Activated CD8-positive, alpha-beta memory T cell treated with anti-CD3 and anti-CD28 coated beads for 48 hours (primary cell): ENCODE measurements at regions not wholly inside any gene's neighbourhood (a gene's known extent, or its start where the extent isn't known, plus 50 kb on each side); places are given as distances from the start of the nearest gene placed in this dataset.
"Not testable (repeated sequence)": the region's sequence is repeated elsewhere in the genome, so short reads cannot be mapped to it uniquely, and the experiment has no call there.

Experiments
- DNase-seq, 3 experiments: peaks; one replicate each; pipeline ENCODE4 v3.0.0-alpha.2; 2020; ENCODE audit warnings: low read depth in 2 of 3, low spot score in 2 of 3

DNA sequence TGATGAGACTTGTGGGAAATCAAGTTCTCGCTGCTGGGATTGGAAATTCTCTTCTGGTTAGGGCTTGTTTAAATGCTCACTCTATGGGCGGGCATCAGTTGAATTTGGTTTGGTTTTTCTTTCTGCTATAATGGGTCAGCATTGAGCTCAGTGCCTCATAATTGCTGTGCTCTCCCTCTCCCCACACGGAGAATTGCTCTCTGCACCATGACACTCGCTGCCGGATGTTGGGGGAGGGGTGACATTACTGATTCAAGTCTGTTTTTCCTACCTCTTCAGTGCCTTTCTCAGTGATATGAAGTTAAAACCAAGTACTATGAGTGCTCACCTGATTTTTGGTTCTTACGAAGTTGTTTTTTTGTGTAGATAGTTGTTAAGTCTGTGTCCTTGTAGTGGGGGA is 599.6 kb downstream of the EPM2A start:
- DNase-seq = no peak

DNA sequence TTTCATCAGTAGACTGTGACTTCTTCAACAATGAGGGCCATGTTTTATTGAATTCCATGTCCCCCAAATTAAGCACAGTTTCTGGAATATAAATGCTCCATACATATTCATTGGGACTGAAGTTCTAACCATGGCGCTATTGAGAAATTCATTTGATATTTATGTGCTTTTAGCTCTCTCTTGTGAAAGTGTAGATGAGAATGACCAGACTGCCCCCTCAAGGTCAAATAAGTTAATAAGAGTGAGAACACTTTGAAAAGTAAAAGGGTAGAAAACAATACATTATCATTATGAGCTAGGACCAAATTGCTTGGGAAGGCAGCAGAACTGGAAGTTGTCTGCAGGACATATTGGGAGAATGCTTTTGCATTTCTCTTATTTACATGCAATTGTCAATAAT is 597.9 kb downstream of the EPM2A start:
- no peak for DNase-seq

DNA sequence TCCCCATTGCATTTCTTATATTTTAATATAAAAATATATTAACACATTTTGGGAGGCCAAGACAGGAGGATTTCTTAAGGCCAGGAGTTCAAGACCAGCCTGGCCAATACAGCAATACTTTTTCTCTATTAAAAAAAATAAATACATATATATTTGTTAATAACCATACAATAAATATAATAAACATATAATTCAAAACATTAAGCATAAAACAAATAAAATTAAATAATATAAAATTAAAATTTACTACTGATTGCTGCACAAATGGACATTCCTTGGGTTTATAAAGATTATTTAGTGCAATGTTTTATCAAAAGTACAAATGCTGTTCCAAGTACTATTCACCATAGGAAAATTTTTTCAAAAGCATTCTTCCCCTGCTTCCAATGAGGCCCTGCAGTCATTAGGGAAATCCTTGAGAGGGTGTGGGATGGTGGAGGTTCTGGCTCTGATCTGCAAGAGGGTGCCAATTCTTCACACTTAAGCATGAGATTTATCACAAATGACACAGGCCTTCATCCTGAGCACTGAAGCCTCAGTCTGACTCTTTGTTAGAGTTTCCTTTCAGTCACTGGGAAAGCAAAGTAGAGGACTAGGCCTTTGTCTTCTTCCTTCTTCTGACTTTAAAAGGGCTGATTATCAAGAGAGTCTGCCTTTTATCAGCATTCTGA is 596.7 kb downstream of the EPM2A start:
- DNase-seq = no peak

DNA sequence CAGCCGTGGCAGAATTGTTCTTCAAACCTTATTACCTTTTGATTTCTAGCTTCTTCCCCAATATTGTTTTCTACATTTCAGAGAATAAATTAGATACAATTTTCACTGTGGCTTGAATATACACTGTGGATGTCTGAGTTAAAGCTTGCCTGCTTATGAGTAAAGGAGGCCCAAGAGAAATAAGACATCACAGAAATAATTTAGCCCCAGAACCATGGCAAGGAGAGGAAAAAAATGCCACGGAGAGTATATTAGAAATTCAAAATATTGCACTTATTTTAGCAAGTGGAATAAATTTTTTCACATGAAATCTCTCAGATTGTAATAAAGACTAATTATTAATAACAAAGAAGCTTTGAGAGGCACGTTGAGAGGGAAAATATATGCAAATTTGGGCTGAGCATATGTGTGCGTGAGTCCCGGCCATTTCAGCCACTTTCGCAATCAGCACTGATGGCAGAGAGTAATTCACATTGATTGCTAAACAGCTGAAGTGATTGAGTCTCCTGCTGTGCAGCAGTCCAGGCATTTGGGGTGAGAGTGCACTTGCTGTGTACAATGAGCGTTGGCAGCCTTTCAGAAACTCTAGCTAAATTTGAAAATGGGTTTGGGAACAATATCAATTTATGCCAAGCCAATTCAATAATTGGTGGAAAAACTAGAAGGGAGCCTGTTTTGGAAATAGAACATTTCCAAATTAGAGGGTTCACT is 596.0 kb downstream of the EPM2A start:
- DNase-seq = no peak

DNA sequence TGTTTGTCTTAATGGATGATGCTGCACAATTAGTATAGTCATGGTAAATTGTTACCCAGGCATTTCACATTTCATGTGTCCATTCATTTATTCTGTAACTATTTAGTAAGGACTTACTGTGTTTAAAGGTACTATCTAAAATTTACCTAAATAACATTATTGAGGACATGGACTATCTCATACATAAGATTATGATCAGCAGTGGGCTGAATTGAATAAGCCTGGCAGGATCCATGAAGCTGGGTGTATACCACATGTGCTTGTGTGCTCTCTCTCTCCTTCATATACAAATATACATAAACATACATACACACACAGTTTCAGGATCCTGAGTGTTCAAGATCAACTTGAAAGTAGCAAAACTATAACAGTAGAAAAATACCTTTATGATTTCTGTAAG is 595.4 kb downstream of the EPM2A start:
- DNase-seq = no peak

DNA sequence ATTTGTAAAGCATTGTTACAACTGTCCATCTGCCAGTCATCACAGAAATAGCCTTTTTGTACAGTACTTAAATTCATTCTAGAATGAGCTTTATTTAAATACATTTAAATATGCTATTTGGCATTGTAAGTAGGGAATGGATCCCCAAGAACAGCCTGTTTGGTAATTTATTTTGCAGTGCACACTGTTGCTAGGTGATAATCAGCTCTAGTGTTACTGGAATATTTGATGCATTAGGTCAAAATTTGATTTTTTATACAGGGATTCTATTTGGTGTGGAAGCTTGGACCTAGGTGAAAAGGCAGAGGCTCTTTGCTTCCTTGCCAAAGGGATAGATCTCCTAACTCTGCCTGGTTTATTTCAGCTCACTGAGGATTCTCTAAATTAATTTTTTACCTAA is 593.7 kb downstream of the EPM2A start:
- DNase-seq = no peak

DNA sequence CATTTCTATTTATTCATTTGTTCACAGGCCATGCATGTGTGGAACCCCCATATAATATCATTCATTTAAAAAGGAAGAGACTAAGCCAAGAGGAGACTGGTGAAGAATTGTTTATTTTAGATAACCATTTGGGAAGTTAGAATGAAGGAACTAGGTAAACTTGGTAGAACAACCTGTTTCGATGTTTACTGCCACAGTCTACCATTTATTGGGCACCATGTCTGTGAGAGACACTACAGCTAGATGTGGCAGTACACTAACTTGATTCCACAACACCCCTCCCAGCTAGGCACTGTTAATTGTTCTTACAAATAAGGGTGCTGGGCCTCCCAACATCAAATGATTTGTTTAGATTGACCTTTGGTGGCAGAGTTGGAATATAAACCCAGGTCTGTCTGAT is 592.4 kb downstream of the EPM2A start:
- no peak for DNase-seq

DNA sequence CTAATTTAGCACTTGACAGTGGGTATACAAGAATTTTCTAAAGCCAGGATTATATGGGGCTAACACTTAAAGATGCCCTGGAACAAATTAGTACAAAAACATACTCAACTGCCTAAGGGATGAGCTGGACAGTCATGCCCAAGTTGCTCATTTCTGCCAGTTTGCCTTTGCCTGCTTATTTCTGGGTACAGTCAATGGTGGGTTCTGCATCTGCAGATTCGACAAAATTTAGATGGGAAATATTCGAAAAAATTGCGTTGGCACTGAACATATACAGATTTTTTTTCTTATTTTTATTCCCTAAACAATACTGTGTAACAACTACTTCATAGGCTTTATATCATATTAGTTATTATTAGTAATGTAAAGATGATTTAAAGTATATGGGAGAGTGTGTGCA is 591.9 kb downstream of the EPM2A start:
- no peak for DNase-seq

DNA sequence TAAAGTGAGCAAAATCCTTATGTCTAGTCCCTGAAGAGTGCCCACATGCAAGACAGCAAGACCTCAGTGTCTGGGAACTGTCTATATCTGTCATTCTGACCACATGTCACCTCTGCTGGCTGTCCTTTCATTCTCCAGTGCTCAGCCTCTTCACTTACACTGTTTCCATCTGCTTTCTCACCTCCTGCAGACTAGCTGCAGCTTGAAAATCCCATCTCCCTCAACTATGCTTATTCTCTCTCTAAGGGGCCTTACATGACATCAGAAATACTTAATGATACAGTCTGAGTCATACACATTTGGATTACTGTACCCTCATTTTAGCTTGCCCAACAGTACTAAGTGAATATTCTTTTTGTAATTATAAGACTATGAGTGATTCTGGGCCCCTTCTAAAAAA is 587.8 kb downstream of the EPM2A start:
- no peak for DNase-seq

DNA sequence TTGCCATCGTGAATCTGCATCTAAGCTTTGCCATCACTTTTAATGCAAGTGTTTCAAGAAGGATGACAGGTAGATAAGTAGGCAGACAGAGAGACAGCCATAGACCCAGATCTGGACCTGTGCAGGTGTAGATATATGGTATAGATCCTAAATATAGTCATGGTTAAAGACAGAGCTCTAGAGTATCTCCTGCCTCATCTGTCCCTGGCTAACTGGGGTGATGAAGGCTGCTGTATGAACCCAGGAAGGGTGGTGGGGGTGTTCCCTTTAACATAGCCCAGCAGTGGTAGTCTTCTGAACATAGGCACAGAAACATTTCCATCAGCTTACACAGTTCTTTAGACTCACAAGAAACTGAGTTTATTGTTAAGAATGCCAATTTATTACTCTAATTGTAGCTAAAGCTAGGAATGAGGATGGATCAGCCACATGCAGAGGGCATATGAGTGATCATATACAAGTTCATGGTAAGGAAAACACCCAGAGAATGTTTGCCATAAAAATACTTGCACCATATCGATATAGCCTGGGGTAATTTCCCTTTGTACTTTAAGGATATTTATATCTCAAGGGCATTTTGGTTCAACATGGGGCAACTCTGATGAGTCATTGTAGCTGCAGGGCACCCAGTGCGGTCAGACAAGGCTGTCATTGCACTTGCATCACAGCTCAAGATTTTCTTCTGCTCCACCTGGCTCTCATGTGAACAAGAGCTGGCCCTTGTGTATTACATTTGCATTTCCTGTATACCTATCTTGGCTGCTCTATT is 587.2 kb downstream of the EPM2A start:
- DNase-seq = no peak

DNA sequence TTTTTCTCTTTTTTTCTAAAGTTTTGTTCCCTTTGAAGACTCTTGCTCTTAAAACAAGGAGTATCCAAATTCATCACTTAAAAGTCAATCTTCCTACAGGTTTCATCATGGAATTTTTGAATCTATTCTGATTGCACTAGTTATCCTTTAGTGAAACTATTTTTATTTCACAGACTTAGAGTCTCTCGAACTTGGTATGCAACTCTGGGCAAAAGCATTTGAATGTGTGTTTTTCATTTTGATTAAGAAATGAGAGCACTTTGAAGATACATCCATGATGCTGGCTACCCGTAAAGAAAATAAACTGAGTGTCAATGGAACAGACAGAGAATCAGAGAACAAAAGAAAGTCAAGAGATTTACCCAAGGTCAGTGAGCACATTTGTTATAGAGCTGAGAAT is 586.5 kb downstream of the EPM2A start:
- DNase-seq = no peak

DNA sequence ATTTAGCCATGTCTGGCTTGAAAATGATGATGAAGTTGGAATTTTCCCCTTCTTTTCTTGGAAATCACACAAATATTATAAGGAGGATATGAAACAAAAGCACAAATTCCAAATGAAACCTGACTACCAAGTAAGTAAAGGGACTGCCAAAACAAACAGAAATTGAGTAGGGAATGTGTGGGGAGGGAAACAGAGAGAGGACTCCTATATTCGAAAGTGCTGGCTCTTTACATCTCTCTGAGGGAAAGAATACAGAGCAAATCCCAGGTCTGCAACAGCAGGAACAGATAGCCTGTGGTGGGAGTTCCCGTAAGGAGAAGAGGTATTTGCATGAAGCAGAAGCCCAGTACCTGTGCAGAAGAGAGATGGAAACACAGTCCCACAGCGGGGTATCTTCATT is 583.7 kb downstream of the EPM2A start:
- DNase-seq = no peak

DNA sequence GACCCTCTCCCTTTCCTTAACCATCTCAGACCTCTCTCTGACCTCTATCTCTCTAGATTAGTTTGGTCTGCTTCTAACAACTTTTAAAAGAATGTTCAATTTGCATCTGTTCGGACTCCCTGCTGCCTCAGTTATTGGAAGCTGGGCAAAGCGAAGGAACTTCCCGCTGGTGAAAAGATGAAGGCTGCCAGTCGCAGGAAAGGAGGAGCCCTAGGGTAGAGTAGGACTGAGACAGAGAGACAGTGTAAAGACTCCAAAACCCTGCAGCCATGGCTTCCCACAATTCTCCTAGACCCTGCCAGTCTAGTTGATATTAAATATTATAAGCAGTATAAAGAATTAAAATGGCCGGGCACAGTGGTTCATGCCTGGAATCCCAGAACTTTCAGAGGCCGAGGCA is 581.8 kb downstream of the EPM2A start:
- no peak for DNase-seq

DNA sequence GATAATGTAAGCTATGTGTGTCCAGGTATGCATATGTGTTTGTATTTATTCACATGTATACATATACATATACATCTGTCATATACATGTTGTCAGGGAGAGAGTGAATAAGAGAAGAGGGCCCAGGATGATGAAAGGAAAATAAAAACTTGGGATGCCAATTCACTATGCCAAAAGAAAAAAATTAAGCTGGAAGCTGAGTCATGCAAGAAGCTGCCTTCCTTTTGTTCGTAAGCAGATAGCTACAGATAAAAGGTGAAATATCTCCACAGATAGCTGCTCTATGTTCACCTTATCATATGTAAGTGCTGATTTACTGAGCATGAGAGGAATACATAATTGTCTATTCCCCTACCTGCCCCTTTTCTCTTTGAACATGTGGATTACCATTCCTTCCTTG is 579.9 kb downstream of the EPM2A start:
- DNase-seq = no peak

DNA sequence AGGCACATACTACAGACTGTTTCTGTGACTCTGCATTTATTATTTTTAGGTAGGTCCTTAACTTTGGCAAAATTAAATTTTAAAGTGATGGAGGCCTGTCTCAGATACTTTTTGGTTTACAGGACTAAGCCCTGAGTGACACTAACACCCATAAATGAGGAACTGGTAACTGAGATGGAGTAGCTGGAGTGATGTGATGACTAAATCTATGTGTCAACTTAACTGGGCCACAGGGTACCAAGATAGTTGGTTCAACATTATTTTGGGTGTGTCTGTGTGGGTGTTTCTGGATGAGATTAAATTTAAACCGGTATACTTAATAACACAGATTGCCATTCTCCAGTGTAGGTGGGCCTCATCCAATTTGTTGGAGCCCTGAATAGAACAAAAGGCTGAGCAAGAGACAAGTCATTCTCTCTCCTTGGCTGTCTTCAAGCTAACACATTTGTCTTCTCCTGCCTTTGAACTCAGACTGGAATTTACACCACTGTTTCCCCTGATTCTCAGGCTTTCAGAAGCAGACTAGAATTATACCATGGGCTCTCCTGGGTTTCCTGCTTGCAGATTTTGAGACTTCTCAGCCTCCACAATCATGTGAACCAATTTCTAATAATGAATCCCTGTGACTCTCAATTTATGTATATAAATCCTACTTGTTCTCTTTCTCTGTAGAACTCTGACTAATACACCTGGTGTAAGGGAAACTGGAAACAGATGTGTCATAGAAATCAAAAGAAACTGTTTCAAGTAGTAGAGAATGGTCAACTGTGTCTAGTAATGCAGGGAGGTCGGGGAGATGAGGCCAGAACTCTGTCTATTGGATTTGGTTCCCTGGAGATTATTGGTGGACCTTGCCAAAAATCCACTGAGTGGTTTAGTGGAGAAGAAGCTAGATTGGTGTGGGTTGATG is 579.2 kb downstream of the EPM2A start:
- no peak for DNase-seq

DNA sequence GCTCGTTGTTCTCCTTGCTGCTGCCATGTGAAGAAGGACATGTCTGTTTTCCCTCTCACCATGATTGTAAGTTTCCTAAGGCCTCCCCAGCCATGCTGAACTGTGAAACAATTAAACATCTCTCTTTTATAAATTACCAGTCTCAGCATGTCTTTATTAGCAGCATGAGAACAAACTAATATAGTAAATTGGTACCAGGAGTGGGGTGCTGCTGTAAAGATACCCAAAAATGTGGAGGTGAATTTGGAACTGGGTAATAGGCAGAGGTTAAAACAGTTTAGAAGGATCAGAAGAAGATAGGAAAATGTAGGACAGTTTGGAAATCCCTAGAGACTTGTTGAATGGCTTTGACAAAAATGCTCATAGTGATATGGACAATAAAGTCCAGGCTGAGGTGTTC is 576.7 kb downstream of the EPM2A start:
- DNase-seq = not testable (repeated sequence)

DNA sequence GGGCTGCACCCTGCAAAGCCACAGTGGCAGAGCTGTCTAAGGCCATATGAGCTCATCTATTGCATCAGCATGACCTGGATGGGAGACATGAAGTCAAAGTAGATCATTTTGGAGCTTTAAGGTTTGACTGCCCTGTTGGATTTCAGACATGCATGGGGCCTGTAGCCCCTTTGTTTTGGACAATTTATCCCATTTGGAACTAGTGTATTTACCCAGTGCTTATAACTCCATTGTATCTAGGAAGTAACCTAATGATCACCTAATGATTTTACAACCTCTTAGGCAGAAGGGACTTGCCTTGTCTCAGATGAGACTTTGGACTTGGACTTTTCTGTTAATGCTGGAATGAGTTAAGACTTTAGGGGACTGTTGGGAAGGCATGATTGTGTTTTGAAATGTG is 575.4 kb downstream of the EPM2A start:
- DNase-seq = no peak

DNA sequence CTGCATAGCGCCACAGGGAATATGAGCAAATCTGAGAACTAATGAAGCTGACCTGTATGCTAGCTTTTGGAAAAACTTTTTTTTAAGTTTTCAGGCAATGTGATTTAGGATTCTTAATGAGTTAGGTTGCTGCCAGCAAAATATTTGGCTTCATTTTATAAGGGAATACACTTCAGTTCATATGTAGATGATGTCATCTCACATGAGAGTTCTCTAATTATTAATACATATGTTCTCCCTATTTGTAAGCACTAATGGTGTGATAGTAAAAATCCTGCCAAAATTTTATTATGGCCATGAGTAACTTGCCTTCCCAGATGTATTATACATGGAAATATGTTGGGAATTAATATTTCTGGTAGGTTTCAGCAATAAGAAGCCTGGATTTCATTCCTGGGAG is 573.8 kb downstream of the EPM2A start:
- no peak for DNase-seq

DNA sequence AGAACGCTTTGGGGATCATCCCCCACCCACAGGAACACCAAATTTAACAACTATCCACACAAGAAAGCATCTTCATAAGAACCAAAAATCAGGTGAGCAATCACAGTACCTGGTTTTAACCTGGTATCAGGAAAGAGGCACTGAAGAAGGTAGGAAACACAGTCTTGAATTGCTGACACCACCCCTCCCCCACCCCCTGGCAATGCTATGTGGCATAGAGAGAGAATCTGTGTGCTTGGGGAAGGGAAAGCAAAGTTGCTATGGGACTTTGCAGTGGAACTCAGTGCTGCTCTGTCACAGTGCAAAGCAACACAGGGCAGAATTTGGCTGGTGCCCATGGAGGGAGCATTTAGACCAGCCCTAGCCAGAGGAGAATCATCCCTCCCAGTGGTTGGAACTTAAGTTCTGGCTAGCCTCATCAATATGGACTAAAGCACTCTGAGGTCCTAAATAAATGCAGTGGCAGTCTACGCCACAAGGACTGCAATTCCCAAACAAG is 565.5 kb downstream of the EPM2A start:
- no peak for DNase-seq

DNA sequence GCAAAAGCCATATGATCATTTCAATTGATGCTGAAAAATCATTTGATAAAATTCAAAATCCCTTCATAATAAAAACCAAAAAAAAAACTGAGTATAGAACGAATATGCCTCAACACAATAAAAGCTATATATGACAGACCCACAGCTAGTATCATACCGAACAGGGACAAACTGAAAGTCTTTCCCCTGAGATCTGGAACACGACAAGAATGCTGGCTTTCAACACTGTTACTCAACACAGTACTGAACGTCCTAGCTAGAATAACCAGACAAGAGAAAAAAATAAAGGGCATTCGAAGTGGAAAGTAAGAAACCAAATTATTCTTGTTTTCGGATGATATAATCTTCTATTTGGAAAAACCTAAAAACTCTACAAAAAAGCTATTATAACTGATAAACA is 559.9 kb downstream of the EPM2A start:
- DNase-seq = no peak

DNA sequence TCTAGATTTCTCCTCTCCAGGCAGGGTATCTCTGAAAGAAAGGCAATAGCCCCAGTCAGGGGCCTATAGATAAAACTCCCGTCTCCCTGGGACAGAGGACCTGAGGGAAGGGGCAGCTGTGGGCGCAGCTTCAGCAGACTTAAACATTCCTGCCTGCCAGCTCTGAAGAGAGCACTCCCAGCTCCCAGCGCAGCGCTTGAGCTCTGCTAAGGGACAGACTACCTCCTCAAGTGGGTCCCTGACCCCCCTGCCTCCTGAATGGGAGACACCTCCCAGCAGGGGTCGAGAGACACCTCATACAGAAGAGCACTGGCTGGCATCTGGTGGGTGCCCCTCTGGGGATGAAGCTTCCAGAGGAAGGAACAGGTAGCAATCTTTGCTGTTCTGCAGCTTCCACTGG is 556.9 kb downstream of the EPM2A start:
- no peak for DNase-seq
